ENCODE measurements at regions not wholly inside any gene's neighbourhood (a gene's known extent, or its start where the extent isn't known, plus 50 kb on each side); places are given as distances from the start of the nearest gene placed in this dataset.
"Not testable (repeated sequence)": the region's sequence is repeated elsewhere in the genome, so short reads cannot be mapped to it uniquely, and the experiment has no call there.

GRCh38 chr6:166806217-166806838 lies 150.0 kb downstream of the RNASET2 start:
- DNase-seq (ENCODE audit: low read depth): no peak

GRCh38 chr6:166803471-166803870 lies 152.9 kb downstream of the RNASET2 start:
- no peak for DNase-seq (ENCODE audit: low read depth)

- DNase-seq (ENCODE audit: low read depth): no peak
These were observed 153.9 kb downstream of the RNASET2 start for GRCh38 chr6:166802401-166802800.

GRCh38 chr6:166800137-166800536 lies 156.2 kb downstream of the RNASET2 start:
- DNase-seq (ENCODE audit: low read depth): no peak

DNA sequence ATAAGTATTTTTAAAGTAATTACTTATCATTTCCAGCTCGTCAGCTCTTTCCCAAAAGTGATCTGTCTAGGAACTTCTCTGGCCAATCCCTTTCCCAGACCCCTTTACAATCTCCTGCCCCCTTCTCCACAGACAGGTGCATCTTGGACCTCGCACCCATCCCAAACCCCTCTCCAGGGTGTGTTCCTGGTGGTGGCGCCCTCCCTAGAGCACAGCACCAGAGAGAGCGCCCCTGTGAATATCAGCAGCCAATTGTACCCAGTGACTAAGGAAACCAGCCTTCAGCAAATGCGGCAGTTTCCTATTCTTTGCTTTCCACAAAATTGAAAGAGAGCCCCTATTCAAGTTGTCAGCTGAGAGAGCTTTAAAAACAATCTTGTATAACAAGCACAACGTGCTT lies 157.7 kb downstream of the RNASET2 start:
- DNase-seq (ENCODE audit: low read depth): no peak

DNA sequence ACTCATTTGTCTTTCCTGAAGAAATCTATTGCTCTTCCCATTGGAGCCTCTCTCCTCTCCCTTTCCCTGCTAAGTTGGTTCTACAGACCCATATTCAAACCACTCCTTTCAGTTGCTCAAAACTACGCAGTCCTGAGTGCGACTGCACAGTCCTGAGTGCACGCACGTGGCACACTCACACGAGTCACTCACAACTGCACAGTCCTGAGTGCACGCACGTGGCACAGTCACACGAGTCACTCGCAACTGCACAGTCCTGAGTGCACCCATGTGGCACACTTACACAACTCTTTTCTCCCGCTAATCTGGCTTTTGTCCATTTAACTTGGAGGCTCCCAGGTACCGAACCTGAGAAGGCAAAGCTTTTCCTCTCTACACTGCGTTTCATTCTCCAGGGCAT lies 159.7 kb downstream of the RNASET2 start:
- no peak for DNase-seq (ENCODE audit: low read depth)

GRCh38 chr6:166795879-166796278 lies 160.5 kb downstream of the RNASET2 start:
- DNase-seq (ENCODE audit: low read depth): no peak

DNA sequence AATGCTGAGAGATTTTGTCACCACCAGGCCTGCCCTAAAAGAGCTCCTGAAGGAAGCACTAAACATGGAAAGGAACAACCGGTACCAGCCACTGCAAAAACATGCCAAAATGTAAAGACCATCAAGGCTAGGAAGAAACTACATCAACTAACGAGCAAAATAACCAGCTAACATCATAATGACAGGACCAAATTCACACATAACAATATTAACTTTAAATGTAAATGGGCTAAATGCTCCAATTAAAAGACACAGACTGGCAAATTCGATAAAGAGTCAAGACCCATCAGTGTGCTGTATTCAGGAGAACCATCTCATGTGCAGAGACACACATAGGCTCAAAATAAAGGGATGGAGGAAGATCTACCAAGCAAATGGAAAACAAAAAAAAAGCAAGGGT lies 163.8 kb upstream of the RPS6KA2 start:
- DNase-seq (ENCODE audit: low read depth): not testable (repeated sequence)

DNA sequence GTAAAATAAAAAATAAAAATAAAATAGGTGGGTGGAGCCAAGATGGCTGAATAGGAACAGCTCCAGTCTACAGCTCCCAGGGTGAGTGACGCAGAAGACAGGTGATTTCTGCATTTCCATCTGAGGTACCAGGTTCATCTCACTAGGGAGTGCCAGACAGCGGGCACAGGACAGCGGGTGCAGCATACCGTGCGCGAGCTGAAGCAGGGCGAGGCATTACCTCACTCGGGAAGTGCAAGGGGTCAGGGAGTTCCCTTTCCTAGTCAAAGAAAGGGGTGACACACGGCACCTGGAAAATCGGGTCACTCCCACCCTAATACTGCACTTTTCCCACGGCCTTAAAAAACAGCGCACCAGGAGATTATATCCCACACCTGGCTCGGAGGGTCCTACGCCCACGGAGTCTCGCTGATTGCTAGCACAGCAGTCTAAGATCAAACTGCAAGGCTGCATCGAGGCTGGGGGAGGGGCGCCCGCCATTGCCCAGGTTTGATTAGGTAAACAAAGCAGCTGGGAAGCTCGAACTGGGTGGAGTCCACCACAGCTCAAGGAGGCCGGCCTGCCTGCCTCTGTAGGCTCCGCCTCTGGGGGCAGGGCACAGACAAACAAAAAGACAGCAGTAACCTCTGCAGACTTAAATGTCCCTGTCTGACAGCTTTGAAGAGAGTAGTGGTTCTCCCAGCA lies 161.9 kb upstream of the RPS6KA2 start:
- DNase-seq (ENCODE audit: low read depth): not testable (repeated sequence)

GRCh38 chr6:166786704-166787293 lies 159.7 kb upstream of the RPS6KA2 start:
- DNase-seq (ENCODE audit: low read depth): no peak

GRCh38 chr6:166785131-166785530 lies 158.1 kb upstream of the RPS6KA2 start:
- DNase-seq (ENCODE audit: low read depth): no peak

DNA sequence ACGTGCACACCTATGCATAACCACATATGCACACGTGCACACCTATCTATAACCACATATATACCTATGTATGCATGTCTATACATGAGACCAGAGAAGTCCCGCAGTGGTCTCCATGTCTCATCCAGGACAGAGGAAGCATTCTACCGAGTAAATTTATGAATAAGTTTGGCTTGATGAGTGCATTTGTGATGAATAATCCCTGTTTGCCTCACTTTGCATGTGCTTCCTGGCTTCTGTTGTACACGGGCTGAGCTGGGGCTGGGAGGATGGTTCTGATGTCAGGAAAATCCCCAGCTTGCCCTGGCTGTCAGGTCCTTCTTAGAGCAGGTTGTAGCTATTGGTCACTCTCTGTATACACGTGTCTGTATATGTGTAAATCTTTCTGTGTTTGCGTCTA lies 157.6 kb upstream of the RPS6KA2 start:
- no peak for DNase-seq (ENCODE audit: low read depth)

GRCh38 chr6:166782520-166782919 lies 155.5 kb upstream of the RPS6KA2 start:
- no peak for DNase-seq (ENCODE audit: low read depth)

DNA sequence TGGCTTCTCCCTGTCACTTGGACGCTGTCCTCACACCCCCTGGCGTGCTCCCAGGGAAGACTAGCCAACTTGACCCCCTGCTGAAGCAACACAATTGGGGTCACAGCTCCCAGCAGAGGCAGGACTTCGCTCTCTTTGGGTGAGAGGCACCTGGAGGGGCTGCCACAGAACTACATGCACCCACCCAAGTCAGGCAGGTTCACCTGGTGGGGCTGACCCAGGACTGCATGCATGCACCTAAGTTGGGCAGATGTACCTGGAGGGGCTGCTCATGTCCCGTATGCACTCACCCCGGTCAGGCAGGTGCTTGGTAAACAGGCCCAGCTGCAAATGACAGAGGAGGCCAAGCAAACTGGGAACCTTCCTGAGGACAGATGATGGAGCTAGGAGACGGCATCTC lies 154.3 kb upstream of the RPS6KA2 start:
- no peak for DNase-seq (ENCODE audit: low read depth)

DNA sequence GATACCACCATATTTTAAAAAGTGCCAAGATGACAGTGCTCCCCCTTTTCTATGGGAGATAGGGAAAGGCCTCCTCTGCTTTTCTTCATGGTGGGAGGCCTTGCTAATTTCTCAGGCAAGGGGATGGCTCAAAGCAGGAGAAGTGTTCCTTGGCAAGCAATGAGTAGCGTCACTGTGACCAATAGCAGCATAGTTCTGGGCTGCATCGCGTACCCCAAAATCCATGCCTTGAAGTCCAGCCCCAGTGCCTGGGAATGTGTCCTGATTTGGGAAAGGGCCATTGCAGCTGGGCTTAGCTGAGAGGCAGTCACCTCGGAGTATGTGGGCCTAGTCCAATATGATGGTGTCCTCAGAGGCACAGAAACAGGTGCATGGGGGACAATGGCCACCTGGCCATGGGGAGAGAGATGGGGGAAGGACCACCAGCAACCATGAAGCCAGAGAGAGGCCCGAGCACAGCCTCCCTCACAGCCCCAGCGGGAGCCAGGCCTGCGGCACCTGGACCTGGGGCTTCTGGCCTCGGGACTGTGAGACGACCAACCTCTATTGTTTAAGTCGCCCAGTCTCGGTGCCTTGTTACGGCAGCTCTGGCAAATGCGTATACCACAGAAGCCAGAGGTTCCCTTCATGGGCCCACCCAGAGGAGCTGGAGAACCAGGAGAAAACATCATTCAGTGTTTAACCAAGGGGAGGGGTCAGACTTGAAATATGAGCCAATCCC lies 153.1 kb upstream of the RPS6KA2 start:
- DNase-seq (ENCODE audit: low read depth): no peak

DNA sequence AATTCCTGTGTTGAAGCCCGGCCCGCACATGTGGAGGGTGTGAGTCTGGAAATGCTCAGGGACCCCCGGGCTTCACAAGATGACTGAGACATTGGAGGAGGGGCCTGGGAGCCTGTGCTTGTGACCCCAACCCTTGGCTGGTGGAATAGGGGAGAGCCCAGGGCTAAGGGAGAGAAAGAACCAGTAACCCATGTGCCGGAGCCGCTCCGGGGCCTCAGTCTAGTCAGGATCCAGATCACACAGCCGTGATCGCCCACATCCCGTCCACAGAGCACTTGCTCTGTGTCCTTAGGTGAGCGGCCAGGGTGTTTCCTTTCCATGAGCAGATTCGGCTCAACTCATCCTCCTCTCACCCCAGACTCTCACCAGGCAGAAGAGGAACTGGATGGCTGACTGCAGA lies 152.3 kb upstream of the RPS6KA2 start:
- no peak for DNase-seq (ENCODE audit: low read depth)

GRCh38 chr6:166778776-166779175 lies 151.7 kb upstream of the RPS6KA2 start:
- DNase-seq (ENCODE audit: low read depth): no peak

DNA sequence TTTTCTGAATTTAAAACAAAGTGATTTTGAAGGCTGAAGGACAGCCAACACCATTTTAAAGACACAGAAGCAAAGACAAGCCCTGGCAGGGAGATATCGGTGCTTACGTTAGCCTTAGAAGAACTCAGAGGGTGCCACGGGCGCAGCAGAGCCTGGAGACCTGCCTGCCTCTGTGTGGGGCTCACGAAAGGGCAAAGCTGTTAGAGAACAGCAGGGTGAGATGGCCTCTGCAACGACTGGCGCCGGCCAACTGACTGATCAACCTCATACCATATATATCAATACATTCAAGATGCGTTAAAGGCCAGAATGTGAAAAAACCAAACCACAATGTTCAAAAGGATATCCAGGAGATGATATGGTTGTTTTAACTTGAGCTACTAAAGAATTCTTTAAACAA lies 151.0 kb upstream of the RPS6KA2 start:
- no peak for DNase-seq (ENCODE audit: low read depth)

DNA sequence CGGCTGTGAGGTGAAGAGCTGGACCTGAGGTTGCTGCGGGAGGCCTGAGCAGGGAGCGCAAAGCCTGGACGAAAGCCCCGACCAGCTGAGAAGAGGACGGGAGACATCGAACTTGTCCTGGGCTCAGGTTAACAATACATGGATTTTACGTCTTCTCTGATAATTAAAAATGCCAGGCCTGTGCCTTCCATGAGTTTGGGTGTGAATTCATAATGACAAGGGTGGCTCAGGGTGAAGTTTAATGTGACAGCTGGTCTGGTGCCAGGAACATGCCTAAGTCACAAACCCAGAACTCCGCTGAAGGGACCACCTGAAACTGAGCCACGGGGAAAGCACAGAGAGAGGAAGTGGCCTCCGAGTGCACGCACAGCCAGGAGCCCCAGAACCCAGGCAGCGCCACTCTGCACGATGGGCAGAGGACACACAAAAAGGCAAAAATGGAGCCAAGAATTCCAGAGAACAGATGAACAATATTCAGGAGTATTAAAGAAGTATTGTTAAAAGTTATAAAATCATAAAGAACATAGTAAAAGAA lies 150.1 kb upstream of the RPS6KA2 start:
- no peak for DNase-seq (ENCODE audit: low read depth)

DNA sequence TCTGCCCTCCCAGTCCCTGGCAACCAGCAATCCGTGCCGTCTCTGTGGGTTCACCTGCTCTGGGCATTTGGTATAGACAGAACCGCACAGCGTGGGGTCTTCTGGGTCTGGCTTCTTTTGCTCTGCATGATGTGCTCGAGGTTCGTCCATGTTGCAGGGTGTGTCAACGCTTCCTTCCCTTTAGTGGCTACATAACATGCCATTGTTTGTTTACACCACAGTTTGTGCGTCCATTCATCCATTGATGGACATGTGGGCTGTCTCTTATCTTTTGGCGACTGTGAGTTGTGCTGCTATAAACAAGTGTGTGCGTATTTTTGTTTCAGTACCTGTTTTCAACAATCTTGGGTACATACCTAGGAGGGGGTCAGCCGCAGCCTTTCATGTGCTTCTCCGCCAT lies 149.5 kb upstream of the RPS6KA2 start:
- DNase-seq (ENCODE audit: low read depth): no peak

GRCh38 chr6:166775923-166776220 lies 148.8 kb upstream of the RPS6KA2 start:
- no peak for DNase-seq (ENCODE audit: low read depth)

GRCh38 chr6:166775180-166775922 lies 148.3 kb upstream of the RPS6KA2 start:
- DNase-seq (ENCODE audit: low read depth): peak; percentile 40

All from stimulated activated CD8-positive, alpha-beta memory T cell treated with anti-CD3 and anti-CD28 coated beads, Interleukin-15, amount 100 ng/mL, for 1 hour (primary cell).